Activated naive CD4-positive, alpha-beta T cell treated with anti-CD3 and anti-CD28 coated beads for 36 hours (primary cell): ENCODE measurements at regions not wholly inside any gene's neighbourhood (a gene's known extent, or its start where the extent isn't known, plus 50 kb on each side); places are given as distances from the start of the nearest gene placed in this dataset.

ENCODE experiments used
- CTCF ChIA-PET: fragments of 350-600 bp; sonication (Branson Sonifier 250); formaldehyde crosslinking; loops from one replicate; lab custom pipeline; 2021; ENCODE audit warnings: antibody characterized with exemption; lab: Charles Lee
- DNase-seq: peaks from one replicate; pipeline ENCODE4 v3.0.0-alpha.2; 2020
- H3K27ac Mint-ChIP-seq: one replicate; pipeline ENCODE4 v1.8.0; 2021; ENCODE audit warnings: mild to moderate bottlenecking, mixed read lengths
- H3K27me3 Mint-ChIP-seq: one replicate; pipeline ENCODE4 v1.8.0; 2021; ENCODE audit warnings: low read depth, mixed read lengths
- H3K36me3 Mint-ChIP-seq: one replicate; pipeline ENCODE4 v1.8.0; 2021; ENCODE audit warnings: low read depth, mixed read lengths
- H3K4me1 Mint-ChIP-seq: one replicate; pipeline ENCODE4 v1.8.0; 2021; ENCODE audit warnings: low read depth, mixed read lengths
- H3K4me3 Mint-ChIP-seq: one replicate; pipeline ENCODE4 v1.8.0; 2021; ENCODE audit warnings: mild to moderate bottlenecking, moderate library complexity, mixed read lengths
- H3K9me3 Mint-ChIP-seq: one replicate; pipeline ENCODE4 v1.8.0; 2021; ENCODE audit warnings: mixed read lengths
- intact Hi-C: fragments of 100-400 bp; cut with micrococcal nuclease; formaldehyde crosslinking; loops from one replicate; pipeline ENCODE4 v1.15.1; 2023

GRCh38 chr13:82701020-82701419 lies 1181.3 kb downstream of the SLITRK1 start:
- DNase-seq, result no peak
- Mint-ChIP-seq H3K4me1 (no peaks in the 10 kb centered on the region), H3K9me3 (no peaks in the 10 kb centered on the region), H3K27me3 (no peaks in the 10 kb centered on the region), H3K4me3 (no peak overlapping the region), H3K36me3 (no peaks in the 10 kb centered on the region), H3K27ac (no peak overlapping the region)
- CTCF ChIA-PET, result no interaction called here
- intact Hi-C loops, result no loop called here

DNA sequence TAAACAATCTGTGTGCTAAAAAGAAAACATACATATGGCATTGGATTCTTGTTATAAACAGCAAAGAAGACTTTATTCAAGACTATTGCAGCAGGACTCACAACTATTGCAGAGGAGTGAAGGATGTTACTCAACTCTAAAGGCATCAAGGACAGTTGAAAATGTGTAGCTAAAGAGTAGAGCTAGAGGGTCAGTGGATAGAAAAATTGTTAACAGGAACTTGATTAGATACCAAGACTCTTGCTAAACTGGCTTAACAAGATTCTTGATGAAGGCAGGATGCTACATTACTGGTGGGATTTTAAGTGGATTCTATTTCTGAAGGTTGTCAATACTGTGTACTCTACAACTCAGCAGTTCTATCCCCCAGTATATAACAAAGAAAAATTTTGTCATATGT lies 1183.3 kb downstream of the SLITRK1 start:
- H3K27ac Mint-ChIP-seq, result no peak overlapping the region
- H3K9me3 Mint-ChIP-seq, result no peaks in the 10 kb centered on the region
- CTCF ChIA-PET, result no interaction called here
- H3K36me3 Mint-ChIP-seq, result no peaks in the 10 kb centered on the region
- no peaks in the 10 kb centered on the region for H3K4me1 Mint-ChIP-seq
- H3K27me3 Mint-ChIP-seq, result no peaks in the 10 kb centered on the region
- no peak overlapping the region for H3K4me3 Mint-ChIP-seq
- no peak for DNase-seq
- intact Hi-C loops, result no loop called here

GRCh38 chr13:82698383-82698782 lies 1183.9 kb downstream of the SLITRK1 start:
- Mint-ChIP-seq H3K27me3 (no peaks in the 10 kb centered on the region), H3K36me3 (no peaks in the 10 kb centered on the region), H3K9me3 (no peaks in the 10 kb centered on the region), H3K27ac (no peak overlapping the region), H3K4me1 (no peaks in the 10 kb centered on the region), H3K4me3 (no peak overlapping the region)
- intact Hi-C loops, result no loop called here
- CTCF ChIA-PET, result no interaction called here
- no peak for DNase-seq

DNA sequence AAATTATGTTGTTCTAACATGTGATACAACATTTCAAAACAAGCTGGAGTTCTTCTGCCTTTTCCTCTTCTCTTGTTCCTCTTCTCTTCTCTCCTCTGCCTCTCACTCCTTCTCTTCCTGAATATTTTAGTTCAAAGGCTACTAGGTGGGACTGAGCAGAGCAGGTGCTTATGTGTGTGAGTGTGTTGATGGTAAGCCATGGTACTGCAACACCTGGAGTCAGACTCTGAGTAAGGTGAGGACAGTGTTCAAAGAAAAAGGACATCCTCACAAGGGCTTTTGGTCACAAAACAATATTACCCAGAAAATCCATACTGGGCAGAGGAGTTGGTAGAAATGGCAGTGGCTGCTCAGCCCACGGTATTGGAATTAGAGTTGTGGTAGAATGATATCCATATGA lies 1188.7 kb downstream of the SLITRK1 start:
- Mint-ChIP-seq H3K4me1 (peaks cover 10% of the 10 kb centered on the region), H3K36me3 (no peaks in the 10 kb centered on the region), H3K9me3 (no peaks in the 10 kb centered on the region), H3K27ac (no peak overlapping the region), H3K4me3 (no peak overlapping the region), H3K27me3 (no peaks in the 10 kb centered on the region)
- intact Hi-C loops, result no loop called here
- DNase-seq, result no peak
- CTCF ChIA-PET, result no interaction called here

DNA sequence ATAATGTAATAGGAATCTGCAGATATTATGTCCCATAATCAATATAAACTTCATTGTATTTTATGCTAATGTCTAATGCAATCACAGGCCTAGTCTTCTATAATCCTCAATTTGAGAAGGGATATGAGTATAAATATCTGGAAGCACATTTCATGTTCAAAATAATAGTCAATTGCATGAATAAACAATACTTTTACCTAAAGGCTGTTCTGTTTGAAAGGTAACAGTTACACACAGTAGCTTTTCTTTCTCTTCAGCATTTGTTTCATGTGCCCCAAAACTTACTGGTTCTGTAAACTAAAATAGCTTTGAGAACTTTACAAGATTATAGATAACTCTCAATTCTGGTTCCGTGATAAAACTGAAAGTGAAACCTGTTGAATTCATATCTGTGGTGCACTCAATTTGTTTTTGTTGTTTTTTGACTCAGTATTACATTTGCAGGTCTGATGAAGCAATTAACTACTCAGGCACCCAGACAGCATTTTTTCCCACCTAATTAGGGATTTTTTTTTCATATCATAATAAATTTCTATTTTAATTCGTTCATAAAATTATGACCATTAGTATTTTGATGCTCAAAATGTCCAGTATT lies 1193.8 kb downstream of the SLITRK1 start:
- DNase-seq, result no peak
- Mint-ChIP-seq H3K27me3 (no peaks in the 10 kb centered on the region), H3K27ac (no peak overlapping the region), H3K36me3 (no peaks in the 10 kb centered on the region), H3K4me3 (peak overlapping the region; percentile 52), H3K4me1 (peaks cover 22% of the 10 kb centered on the region), H3K9me3 (no peaks in the 10 kb centered on the region)
- CTCF ChIA-PET, result no interaction called here
- intact Hi-C loops, result no loop called here

GRCh38 chr13:82687884-82688283 lies 1194.4 kb downstream of the SLITRK1 start:
- H3K27ac Mint-ChIP-seq, result no peak overlapping the region
- DNase-seq, result no peak
- CTCF ChIA-PET, result no interaction called here
- H3K4me1 Mint-ChIP-seq, result peaks cover 22% of the 10 kb centered on the region
- no peaks in the 10 kb centered on the region for H3K36me3 Mint-ChIP-seq
- H3K9me3 Mint-ChIP-seq, result no peaks in the 10 kb centered on the region
- intact Hi-C loops, result no loop called here
- H3K27me3 Mint-ChIP-seq, result no peaks in the 10 kb centered on the region
- no peak overlapping the region for H3K4me3 Mint-ChIP-seq

DNA sequence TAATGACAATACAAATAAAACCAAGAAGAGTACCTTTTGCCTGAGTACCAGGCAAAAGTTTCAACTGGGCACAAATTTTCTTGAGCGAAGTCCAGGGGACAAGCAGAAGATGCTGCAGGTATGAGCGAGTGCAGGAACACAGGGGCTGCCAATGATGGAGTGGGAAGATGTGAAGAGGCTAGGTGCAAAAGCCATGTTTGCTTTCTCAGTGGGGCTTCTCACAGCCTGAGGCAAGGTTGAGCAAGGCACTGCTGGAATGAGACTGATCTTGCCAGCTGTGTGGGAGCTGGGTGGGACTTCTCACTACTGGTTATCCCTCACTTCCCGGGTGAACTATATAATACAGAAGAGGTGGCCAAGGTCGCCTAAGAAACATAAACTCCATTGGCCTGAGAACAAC lies 1200.7 kb downstream of the SLITRK1 start:
- H3K4me3 Mint-ChIP-seq, result no peak overlapping the region
- no peak for DNase-seq

DNA sequence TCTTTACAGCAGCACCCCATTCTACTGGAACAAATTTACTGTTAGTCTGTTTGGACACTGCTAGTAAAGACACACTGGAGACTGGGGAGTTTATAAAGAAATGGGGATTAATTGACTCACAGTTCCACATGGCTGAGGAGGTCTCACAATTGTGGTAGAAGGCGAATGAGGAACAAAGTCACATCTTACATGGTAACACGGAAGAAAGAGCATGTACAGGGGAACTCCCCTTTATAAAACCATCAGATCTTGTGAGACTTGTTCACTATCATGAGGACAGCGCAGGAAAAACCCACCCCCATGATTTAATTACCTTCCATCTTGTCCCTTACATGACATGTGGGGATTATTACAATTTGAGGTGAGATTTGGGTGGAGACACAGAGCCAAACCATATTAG lies 1204.2 kb downstream of the SLITRK1 start:
- intact Hi-C loops, result no loop called here
- DNase-seq, result no peak
- Mint-ChIP-seq H3K4me3 (no peak overlapping the region), H3K27me3 (no peaks in the 10 kb centered on the region), H3K9me3 (no peaks in the 10 kb centered on the region), H3K36me3 (no peaks in the 10 kb centered on the region), H3K4me1 (no peaks in the 10 kb centered on the region), H3K27ac (no peak overlapping the region)
- CTCF ChIA-PET, result no interaction called here

More for the DNA sequence above, 1200.7 kb downstream of the SLITRK1 start:
- CTCF ChIA-PET, result interaction anchor here (1.0 kb wide), 1 partner anchor 13 kb away, joined by 3 read pairs; no protein-coding TSS in a partner anchor
- Mint-ChIP-seq H3K36me3 (no peaks in the 10 kb centered on the region), H3K9me3 (no peaks in the 10 kb centered on the region), H3K27ac (no peak overlapping the region), H3K4me1 (no peaks in the 10 kb centered on the region), H3K27me3 (no peaks in the 10 kb centered on the region)
- intact Hi-C loops, result no loop called here

DNA sequence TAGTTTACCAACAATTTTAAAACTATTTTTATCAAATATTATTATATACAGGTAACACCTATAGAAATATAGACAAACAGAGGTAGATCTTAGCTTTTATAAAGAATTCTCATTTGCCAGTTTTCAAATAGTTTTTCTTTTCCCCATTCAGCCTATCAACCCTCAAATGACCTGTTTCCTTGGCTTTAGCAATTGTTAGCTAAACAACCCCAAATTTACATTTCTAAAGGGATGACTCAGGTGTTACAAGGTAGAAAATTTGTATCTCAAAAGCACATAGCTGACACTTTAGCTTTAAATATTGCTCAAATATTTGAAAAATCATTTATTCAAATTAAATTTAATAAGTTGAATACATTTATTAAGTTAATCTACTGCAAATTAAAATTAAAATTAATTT lies 1207.2 kb downstream of the SLITRK1 start:
- Mint-ChIP-seq H3K27me3 (no peaks in the 10 kb centered on the region), H3K27ac (no peak overlapping the region), H3K4me1 (no peaks in the 10 kb centered on the region), H3K4me3 (no peak overlapping the region), H3K36me3 (no peaks in the 10 kb centered on the region), H3K9me3 (no peaks in the 10 kb centered on the region)
- intact Hi-C loops, result no loop called here
- CTCF ChIA-PET, result no interaction called here
- DNase-seq, result no peak

- no peak overlapping the region for H3K4me3 Mint-ChIP-seq
- no peak for DNase-seq
- H3K27me3 Mint-ChIP-seq, result no peaks in the 10 kb centered on the region
- CTCF ChIA-PET, result no interaction called here
- no peak overlapping the region for H3K27ac Mint-ChIP-seq
- H3K4me1 Mint-ChIP-seq, result no peaks in the 10 kb centered on the region
- intact Hi-C loops, result no loop called here
- no peaks in the 10 kb centered on the region for H3K9me3 Mint-ChIP-seq
- no peaks in the 10 kb centered on the region for H3K36me3 Mint-ChIP-seq
These were observed 1207.7 kb downstream of the SLITRK1 start for GRCh38 chr13:82674546-82674945.

DNA sequence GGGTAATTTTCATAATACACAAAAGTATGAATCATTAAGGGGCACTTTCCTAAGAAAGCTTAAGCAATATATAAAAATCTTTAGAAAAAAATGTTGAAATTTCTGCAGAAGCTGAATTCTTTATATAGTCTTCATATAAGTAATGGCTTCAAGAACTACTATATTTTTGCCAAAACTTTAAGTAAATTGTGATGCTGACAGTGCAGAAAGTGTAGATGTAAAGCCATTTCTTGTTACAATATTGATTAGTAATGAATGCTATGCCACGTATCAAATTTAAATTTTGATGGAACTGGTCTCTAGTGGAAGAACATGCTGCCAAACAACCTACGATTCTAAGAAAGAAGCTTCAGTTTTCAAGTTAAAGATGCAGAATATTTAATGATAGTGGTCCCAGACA lies 1210.0 kb downstream of the SLITRK1 start:
- intact Hi-C loops, result no loop called here
- CTCF ChIA-PET, result no interaction called here

GRCh38 chr13:82664183-82664582 lies 1218.1 kb downstream of the SLITRK1 start:
- Mint-ChIP-seq H3K36me3 (no peaks in the 10 kb centered on the region), H3K27me3 (no peaks in the 10 kb centered on the region), H3K4me3 (no peak overlapping the region), H3K27ac (no peak overlapping the region), H3K4me1 (no peaks in the 10 kb centered on the region), H3K9me3 (no peaks in the 10 kb centered on the region)
- DNase-seq, result no peak
- intact Hi-C loops, result no loop called here
- CTCF ChIA-PET, result no interaction called here

More for the DNA sequence above, 1210.0 kb downstream of the SLITRK1 start:
- no peaks in the 10 kb centered on the region for H3K36me3 Mint-ChIP-seq
- no peak overlapping the region for H3K27ac Mint-ChIP-seq
- no peaks in the 10 kb centered on the region for H3K27me3 Mint-ChIP-seq
- H3K9me3 Mint-ChIP-seq, result no peaks in the 10 kb centered on the region
- H3K4me3 Mint-ChIP-seq, result no peak overlapping the region
- no peaks in the 10 kb centered on the region for H3K4me1 Mint-ChIP-seq
- no peak for DNase-seq

DNA sequence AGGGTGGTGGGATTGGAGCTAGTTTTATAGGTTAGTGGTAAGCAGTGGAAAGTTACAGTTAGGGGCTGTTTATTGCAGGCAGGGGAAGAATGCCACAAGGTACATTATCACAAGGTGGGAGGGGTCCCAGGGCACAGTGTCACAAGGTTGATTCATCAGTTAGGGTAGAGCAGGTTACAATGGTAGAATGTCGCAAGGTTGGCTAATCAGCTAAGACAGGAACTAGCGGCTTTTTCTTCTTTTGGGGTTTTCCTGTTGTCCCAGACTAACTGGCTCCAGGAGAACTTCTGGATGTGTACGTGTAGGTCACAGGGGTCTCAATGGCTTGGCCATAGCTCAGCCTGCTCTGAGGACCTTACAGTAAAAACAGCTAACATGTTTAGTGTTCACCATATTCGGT lies 1221.1 kb downstream of the SLITRK1 start:
- Mint-ChIP-seq H3K27me3 (no peaks in the 10 kb centered on the region), H3K9me3 (no peaks in the 10 kb centered on the region), H3K36me3 (no peaks in the 10 kb centered on the region), H3K4me3 (no peak overlapping the region), H3K4me1 (no peaks in the 10 kb centered on the region), H3K27ac (no peak overlapping the region)
- intact Hi-C loops, result no loop called here
- no peak for DNase-seq
- CTCF ChIA-PET, result no interaction called here
